ACHN (cell line): ENCODE measurements at regions not wholly inside any gene's neighbourhood (a gene's known extent, or its start where the extent isn't known, plus 50 kb on each side); places are given as distances from the start of the nearest gene placed in this dataset.
A peak's percentile ranks its signal among the peaks of the same experiment; 100 is the strongest.

ENCODE experiments used
- DNase-seq: peaks from one replicate; pipeline ENCODE4 v3.0.0-alpha.2; 2015
- in situ Hi-C: cut with HindIII; loops from 2 replicates; pipeline ENCODE4 v1.10.0; 2017; ENCODE audit warnings: low sequenced_read_pairs, low pct_ligation_motif_present, low pct_unique_long_range_greater_than_20kb

GRCh38 chr13:38577048-38577447 is 109.8 kb upstream of the FREM2 start:
- DNase-seq, result no peak
- in situ Hi-C loops, result no loop called here

GRCh38 chr13:38582133-38582532 is 104.7 kb upstream of the FREM2 start:
- in situ Hi-C loops, result no loop called here
- DNase-seq, result peak; percentile 60

GRCh38 chr13:38590230-38590629 is 96.6 kb upstream of the FREM2 start:
- no peak for DNase-seq
- in situ Hi-C loops, result no loop called here

GRCh38 chr13:38590796-38591507 is 95.9 kb upstream of the FREM2 start:
- in situ Hi-C loops, result no loop called here
- DNase-seq, result no peak

- in situ Hi-C loops, result no loop called here
- DNase-seq, result no peak
These were observed 84.6 kb upstream of the FREM2 start for GRCh38 chr13:38602266-38602665.

GRCh38 chr13:38606699-38607535 is 80.0 kb upstream of the FREM2 start:
- in situ Hi-C loops, result no loop called here
- no peak for DNase-seq

- in situ Hi-C loops, result no loop called here
- DNase-seq, result no peak
These were observed 68.9 kb upstream of the FREM2 start for GRCh38 chr13:38617936-38618335.

GRCh38 chr13:38618336-38618735 is 68.5 kb upstream of the FREM2 start:
- in situ Hi-C loops, result no loop called here
- DNase-seq, result no peak

GRCh38 chr13:38618881-38619280 is 68.0 kb upstream of the FREM2 start:
- DNase-seq, result no peak
- in situ Hi-C loops, result no loop called here

GRCh38 chr13:38620876-38621275 is 66.0 kb upstream of the FREM2 start:
- in situ Hi-C loops, result no loop called here

GRCh38 chr13:38624822-38625221 is 62.1 kb upstream of the FREM2 start:
- in situ Hi-C loops, result no loop called here
- DNase-seq, result no peak

More at GRCh38 chr13:38620876-38621275, 66.0 kb upstream of the FREM2 start:
- no peak for DNase-seq

- no peak for DNase-seq
These were observed 58.3 kb upstream of the FREM2 start for GRCh38 chr13:38628554-38628953.

GRCh38 chr13:38630780-38631179 is 56.1 kb upstream of the FREM2 start:
- DNase-seq, result no peak
- in situ Hi-C loops, result no loop called here

More at GRCh38 chr13:38628554-38628953, 58.3 kb upstream of the FREM2 start:
- in situ Hi-C loops, result no loop called here

GRCh38 chr13:38635030-38635429 is 51.8 kb upstream of the FREM2 start:
- in situ Hi-C loops, result no loop called here
- DNase-seq, result no peak

GRCh38 chr13:38636073-38636472 is 50.8 kb upstream of the FREM2 start:
- in situ Hi-C loops, result no loop called here
- no peak for DNase-seq

GRCh38 chr13:38636761-38637160 is 50.1 kb upstream of the FREM2 start:
- DNase-seq, result no peak
- in situ Hi-C loops, result no loop called here
